ENCODE measurements at regions not wholly inside any gene's neighbourhood (a gene's known extent, or its start where the extent isn't known, plus 50 kb on each side); places are given as distances from the start of the nearest gene placed in this dataset.

DNA sequence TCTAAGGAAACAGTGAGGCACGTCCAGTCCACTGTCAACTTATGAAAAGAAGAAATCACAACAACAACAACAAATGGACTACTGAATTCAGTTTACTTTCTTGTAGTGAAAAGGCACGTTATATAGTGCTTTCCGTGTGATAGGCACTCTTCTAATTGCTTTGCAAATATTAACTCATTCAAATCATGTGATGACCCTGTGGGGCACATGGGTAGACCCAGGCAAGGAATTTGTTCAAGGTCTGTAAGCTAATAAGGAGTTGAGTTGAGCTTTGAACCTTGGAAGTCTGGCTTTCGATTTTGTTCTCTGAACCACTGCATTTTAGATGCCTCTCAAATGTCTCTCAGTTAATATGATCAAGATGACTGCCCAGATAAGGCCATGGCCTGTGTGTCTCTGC is 295.1 kb upstream of the RBFOX1 start:
- DNase-seq (ENCODE audit: extremely low spot score, unreplicated experiment): no peak
- no peak overlapping the region for H3K27ac Mint-ChIP-seq
- no peak overlapping the region for H3K4me3 Mint-ChIP-seq
- no peaks in the 10 kb centered on the region for H3K9me3 Mint-ChIP-seq
- no peaks in the 10 kb centered on the region for H3K36me3 Mint-ChIP-seq
- H3K27me3 Mint-ChIP-seq: no peaks in the 10 kb centered on the region
- no peaks in the 10 kb centered on the region for H3K4me1 Mint-ChIP-seq (ENCODE audit: unreplicated experiment)
- TF ChIP-seq, protein P1, sequence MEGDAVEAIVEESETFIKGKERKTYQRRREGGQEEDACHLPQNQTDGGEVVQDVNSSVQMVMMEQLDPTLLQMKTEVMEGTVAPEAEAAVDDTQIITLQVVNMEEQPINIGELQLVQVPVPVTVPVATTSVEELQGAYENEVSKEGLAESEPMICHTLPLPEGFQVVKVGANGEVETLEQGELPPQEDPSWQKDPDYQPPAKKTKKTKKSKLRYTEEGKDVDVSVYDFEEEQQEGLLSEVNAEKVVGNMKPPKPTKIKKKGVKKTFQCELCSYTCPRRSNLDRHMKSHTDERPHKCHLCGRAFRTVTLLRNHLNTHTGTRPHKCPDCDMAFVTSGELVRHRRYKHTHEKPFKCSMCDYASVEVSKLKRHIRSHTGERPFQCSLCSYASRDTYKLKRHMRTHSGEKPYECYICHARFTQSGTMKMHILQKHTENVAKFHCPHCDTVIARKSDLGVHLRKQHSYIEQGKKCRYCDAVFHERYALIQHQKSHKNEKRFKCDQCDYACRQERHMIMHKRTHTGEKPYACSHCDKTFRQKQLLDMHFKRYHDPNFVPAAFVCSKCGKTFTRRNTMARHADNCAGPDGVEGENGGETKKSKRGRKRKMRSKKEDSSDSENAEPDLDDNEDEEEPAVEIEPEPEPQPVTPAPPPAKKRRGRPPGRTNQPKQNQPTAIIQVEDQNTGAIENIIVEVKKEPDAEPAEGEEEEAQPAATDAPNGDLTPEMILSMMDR (conservative IDR thresholded peaks at IDR 0.05): no peak

DNA sequence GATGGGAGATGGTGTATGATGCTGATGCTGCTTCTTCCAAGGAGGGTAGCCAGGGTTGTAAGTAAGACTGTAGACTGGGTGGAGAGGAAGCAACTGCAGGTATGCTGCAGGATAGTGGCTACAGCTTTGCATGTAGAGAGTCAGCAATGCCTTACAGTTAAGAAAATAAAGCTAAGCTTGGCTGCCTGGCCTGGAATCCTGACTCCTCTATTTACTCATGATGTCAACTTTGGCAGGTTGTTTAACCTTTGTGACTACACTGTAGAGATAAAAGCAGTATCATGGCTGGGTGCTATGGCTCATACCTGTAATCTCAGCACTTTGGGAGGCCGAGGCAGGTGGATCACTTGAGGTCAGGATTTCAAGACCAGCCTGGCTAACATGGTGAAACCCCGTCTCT is 301.6 kb upstream of the RBFOX1 start:
- no peaks in the 10 kb centered on the region for H3K36me3 Mint-ChIP-seq
- H3K9me3 Mint-ChIP-seq: no peaks in the 10 kb centered on the region
- TF ChIP-seq, protein P1 (conservative IDR thresholded peaks at IDR 0.05): no peak
- no peak overlapping the region for H3K27ac Mint-ChIP-seq
- no peak for DNase-seq (ENCODE audit: extremely low spot score, unreplicated experiment)
- no peaks in the 10 kb centered on the region for H3K4me1 Mint-ChIP-seq (ENCODE audit: unreplicated experiment)
- H3K27me3 Mint-ChIP-seq: no peaks in the 10 kb centered on the region
- no peak overlapping the region for H3K4me3 Mint-ChIP-seq

DNA sequence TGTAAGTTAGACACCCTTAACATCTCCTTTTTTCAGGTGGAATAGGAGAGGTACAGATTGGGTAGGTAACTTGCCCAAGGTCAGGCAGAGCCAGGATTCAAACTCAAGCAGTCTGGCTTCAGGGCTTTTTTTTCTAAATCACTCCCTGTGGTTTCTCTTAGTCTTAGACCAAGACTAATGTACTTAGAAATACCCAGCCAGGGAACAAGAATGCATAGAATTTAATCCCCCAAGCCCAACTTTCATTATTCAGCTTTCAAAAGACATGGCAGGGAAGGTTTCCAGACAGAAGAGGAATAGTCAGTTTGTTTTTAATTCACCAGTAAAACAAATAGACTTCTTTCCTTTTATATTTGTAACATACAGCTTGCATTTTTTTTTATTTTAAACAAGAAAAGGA is 305.2 kb upstream of the RBFOX1 start:
- no peak for DNase-seq (ENCODE audit: extremely low spot score, unreplicated experiment)
- TF ChIP-seq, protein P1 (conservative IDR thresholded peaks at IDR 0.05): no peak
- H3K9me3 Mint-ChIP-seq: no peaks in the 10 kb centered on the region
- H3K27ac Mint-ChIP-seq: no peak overlapping the region
- no peak overlapping the region for H3K4me3 Mint-ChIP-seq
- H3K4me1 Mint-ChIP-seq (ENCODE audit: unreplicated experiment): no peaks in the 10 kb centered on the region
- H3K36me3 Mint-ChIP-seq: no peaks in the 10 kb centered on the region
- no peaks in the 10 kb centered on the region for H3K27me3 Mint-ChIP-seq

DNA sequence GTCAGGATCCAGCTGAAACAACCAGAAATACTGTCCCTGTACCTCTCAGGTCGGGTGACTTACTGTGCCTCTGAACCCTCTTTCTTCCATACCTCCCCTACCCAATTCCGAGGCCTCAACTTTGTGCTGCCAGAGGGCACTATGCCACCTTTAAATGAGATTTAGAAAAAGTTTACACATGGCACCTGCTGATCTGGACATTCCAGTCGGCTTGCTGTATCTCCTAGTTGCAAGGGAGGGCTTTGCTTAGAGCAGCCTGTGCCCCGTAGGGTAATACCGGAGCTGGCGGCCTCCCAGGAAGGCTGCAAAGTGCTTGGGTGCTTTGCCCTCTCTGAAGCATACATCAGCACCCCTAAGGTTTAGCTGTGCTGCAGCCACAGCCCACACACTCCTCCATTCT is 306.0 kb upstream of the RBFOX1 start:
- Mint-ChIP-seq H3K9me3 (no peaks in the 10 kb centered on the region), H3K36me3 (no peaks in the 10 kb centered on the region)
- TF ChIP-seq, protein P1 (conservative IDR thresholded peaks at IDR 0.05): no peak

DNA sequence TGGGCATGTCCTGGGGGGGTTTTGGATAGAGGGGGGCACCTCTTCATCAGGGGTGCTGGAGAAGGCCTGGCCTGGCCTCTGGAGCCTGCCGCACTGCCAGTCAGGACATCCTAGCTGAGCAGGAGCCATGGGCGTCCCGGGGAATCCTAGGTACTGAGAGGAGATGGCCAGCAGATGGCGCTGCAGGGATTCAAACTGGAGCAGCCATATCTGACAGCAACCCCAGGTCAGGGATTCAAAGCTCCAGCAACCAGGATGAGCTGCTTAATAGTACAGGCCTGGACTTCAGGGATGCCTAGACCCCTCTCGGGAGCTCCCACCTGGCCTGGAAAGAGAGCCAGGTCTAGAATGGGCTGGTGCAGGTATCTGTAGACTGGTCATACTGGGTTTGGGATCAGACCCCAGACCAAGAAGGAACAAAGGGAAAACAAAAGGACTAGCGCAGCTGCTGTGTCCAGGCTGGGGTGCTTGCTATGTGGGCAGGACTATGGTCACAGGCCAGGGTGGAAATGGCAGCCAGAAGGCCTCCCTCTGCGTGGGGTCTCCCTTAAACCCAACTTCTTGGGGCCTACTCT is 306.9 kb upstream of the RBFOX1 start:
- no peak overlapping the region for H3K27ac Mint-ChIP-seq
- H3K4me1 Mint-ChIP-seq (ENCODE audit: unreplicated experiment): no peaks in the 10 kb centered on the region
- H3K27me3 Mint-ChIP-seq: no peaks in the 10 kb centered on the region
- no peaks in the 10 kb centered on the region for H3K9me3 Mint-ChIP-seq
- peak; percentile 85 for DNase-seq (ENCODE audit: extremely low spot score, unreplicated experiment)
- TF ChIP-seq, protein P1 (conservative IDR thresholded peaks at IDR 0.05): peak; percentile 87
- no peaks in the 10 kb centered on the region for H3K36me3 Mint-ChIP-seq
- H3K4me3 Mint-ChIP-seq: no peak overlapping the region

More for the DNA sequence above, 306.0 kb upstream of the RBFOX1 start:
- DNase-seq (ENCODE audit: extremely low spot score, unreplicated experiment): no peak
- Mint-ChIP-seq H3K27ac (no peak overlapping the region), H3K4me3 (no peak overlapping the region), H3K4me1 (ENCODE audit: unreplicated experiment) (no peaks in the 10 kb centered on the region), H3K27me3 (no peaks in the 10 kb centered on the region)
